Endodermal cell (in vitro differentiated cells): ENCODE measurements at regions not wholly inside any gene's neighbourhood (a gene's known extent, or its start where the extent isn't known, plus 50 kb on each side); places are given as distances from the start of the nearest gene placed in this dataset.
A peak's percentile ranks its signal among the peaks of the same experiment; 100 is the strongest.

ENCODE experiments used
- DNase-seq: peaks from one replicate; pipeline ENCODE4 v3.0.0-alpha.2; 2017
- H3K27ac ChIP-seq: 2 replicates; pipeline ENCODE4 v1.5.1; 2013; ENCODE audit warnings: mild to moderate bottlenecking, low read depth, low read length, moderate library complexity
- H3K27me3 ChIP-seq: 2 replicates; pipeline ENCODE4 v1.6.1; 2013; ENCODE audit warnings: mild to moderate bottlenecking, low read length, moderate library complexity; ENCODE audit not compliant: insufficient read depth, control insufficient read depth, poor library complexity, severe bottlenecking
- H3K36me3 ChIP-seq: 2 replicates; pipeline ENCODE4 v1.7.0; 2013; ENCODE audit warnings: mild to moderate bottlenecking, low read length, moderate library complexity; ENCODE audit not compliant: control insufficient read depth, insufficient read depth
- H3K4me1 ChIP-seq: one replicate; pipeline ENCODE4 v1.7.0; 2013; ENCODE audit warnings: low read length; ENCODE audit not compliant: control insufficient read depth, insufficient read depth
- H3K4me3 ChIP-seq: 2 replicates; pipeline ENCODE4 v1.5.1; 2013; ENCODE audit warnings: mild to moderate bottlenecking, low read length, moderate library complexity
- H3K9ac ChIP-seq: 2 replicates; pipeline ENCODE4 v1.6.1; 2013; ENCODE audit warnings: mild to moderate bottlenecking, low read length, moderate library complexity; ENCODE audit not compliant: poor library complexity, severe bottlenecking; ENCODE audit errors: extremely low read depth
- H3K9me3 ChIP-seq: 2 replicates; pipeline ENCODE4 v1.6.1; 2013; ENCODE audit warnings: mild to moderate bottlenecking, low read length, moderate library complexity; ENCODE audit not compliant: control insufficient read depth
- H3K27ac Mint-ChIP-seq: 2 replicates; pipeline ENCODE4 v1.8.0; 2020; ENCODE audit warnings: mixed read lengths
- H3K27me3 Mint-ChIP-seq: 2 replicates; pipeline ENCODE4 v1.8.0; 2021; ENCODE audit warnings: mild to moderate bottlenecking, mixed read lengths; ENCODE audit not compliant: insufficient read depth
- H3K36me3 Mint-ChIP-seq: 2 replicates; pipeline ENCODE4 v1.8.0; 2020; ENCODE audit warnings: low read depth, mixed read lengths
- H3K4me1 Mint-ChIP-seq: 2 replicates; pipeline ENCODE4 v1.8.0; 2020; ENCODE audit warnings: mixed read lengths
- H3K4me3 Mint-ChIP-seq: 2 replicates; pipeline ENCODE4 v1.8.0; 2020; ENCODE audit warnings: mild to moderate bottlenecking, moderate library complexity, mixed read lengths
- H3K9me3 Mint-ChIP-seq: 2 replicates; pipeline ENCODE4 v1.8.0; 2020; ENCODE audit warnings: mild to moderate bottlenecking, mixed read lengths
- WGBS, 2 experiments: methylation state at CpG; one replicate each; pipeline versions ENCODE4 v1.1.5 to v1.1.7; 2013; ENCODE audit warnings: missing lambda C conversion rate in 2 of 2, mixed read lengths in 1 of 2; ENCODE audit not compliant: insufficient coverage in 1 of 2, insufficient read length in 1 of 2; 5-methylcytosine and 5-hydroxymethylcytosine counted together
- TF ChIP-seq, protein P1 (sequence below): fragments of 200-600 bp; sonication (generic); conservative IDR thresholded peaks from 2 replicates; pipeline ENCODE4 v1.5.0; 2021; ENCODE audit warnings: antibody characterized with exemption, mild to moderate bottlenecking

DNA sequence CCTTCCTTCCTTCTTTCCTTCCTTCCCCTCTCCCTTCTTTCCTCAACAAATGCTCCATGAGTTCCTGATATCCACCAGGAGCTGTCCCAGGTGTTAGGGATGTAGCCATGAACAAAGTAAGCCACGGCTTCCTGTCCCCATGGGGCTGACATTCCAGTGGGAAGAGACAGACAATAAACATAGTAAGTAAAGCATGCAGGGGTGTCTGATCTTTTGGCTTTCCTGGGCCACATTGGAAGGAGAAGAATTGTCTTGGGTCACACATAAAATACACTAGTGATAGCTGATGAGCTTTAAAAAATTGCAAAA, 81.5 kb upstream of the ZBTB40 start:
- H3K4me1 Mint-ChIP-seq: peaks cover 8% of the 10 kb centered on the region
- Histone ChIP-seq H3K27me3 (no peaks in the 10 kb centered on the region), H3K36me3 (no peaks in the 10 kb centered on the region), H3K27ac (no peak overlapping the region), H3K9ac (no peak overlapping the region), H3K9me3 (no peaks in the 10 kb centered on the region), H3K4me3 (no peak overlapping the region), H3K4me1 (no peaks in the 10 kb centered on the region)
- H3K27me3 Mint-ChIP-seq: peaks cover 4% of the 10 kb centered on the region
- no peak overlapping the region for H3K4me3 Mint-ChIP-seq
- no peaks in the 10 kb centered on the region for H3K36me3 Mint-ChIP-seq
- 70% methylated on average over 1 of the region's 1 CpG; no CpG with 5 or more reads in 1 of the 2 experiments for WGBS, 2 experiments
- H3K9me3 Mint-ChIP-seq: no peaks in the 10 kb centered on the region
- peak; percentile 66 for DNase-seq
- no peak overlapping the region for H3K27ac Mint-ChIP-seq
- TF ChIP-seq, protein P1, sequence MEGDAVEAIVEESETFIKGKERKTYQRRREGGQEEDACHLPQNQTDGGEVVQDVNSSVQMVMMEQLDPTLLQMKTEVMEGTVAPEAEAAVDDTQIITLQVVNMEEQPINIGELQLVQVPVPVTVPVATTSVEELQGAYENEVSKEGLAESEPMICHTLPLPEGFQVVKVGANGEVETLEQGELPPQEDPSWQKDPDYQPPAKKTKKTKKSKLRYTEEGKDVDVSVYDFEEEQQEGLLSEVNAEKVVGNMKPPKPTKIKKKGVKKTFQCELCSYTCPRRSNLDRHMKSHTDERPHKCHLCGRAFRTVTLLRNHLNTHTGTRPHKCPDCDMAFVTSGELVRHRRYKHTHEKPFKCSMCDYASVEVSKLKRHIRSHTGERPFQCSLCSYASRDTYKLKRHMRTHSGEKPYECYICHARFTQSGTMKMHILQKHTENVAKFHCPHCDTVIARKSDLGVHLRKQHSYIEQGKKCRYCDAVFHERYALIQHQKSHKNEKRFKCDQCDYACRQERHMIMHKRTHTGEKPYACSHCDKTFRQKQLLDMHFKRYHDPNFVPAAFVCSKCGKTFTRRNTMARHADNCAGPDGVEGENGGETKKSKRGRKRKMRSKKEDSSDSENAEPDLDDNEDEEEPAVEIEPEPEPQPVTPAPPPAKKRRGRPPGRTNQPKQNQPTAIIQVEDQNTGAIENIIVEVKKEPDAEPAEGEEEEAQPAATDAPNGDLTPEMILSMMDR: no peak

DNA sequence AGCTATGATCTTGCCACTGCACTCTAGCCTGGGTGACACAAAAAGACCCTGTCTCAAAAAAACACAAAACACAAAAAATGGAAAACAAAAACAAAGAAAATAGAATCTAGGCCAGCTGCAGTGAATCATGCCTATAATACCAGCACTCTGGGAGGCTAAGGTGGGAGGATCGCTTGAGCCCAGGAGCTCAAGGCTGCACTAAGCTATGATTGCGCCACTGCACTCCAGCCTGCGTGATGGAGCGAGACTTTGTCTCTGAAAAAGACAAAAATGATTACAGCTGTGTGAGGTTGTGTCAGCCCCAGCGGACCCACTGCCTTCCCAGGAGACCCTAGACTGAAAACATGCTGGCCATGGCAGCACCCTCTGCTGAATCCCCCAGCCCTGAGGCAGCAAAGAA, 80.2 kb upstream of the ZBTB40 start:
- H3K4me3 ChIP-seq: no peak overlapping the region
- H3K9me3 ChIP-seq: no peaks in the 10 kb centered on the region
- no peaks in the 10 kb centered on the region for H3K4me1 ChIP-seq
- no peak overlapping the region for H3K27ac ChIP-seq
- DNase-seq: no peak
- TF ChIP-seq, protein P1: no peak
- H3K36me3 ChIP-seq: no peaks in the 10 kb centered on the region
- WGBS, 2 experiments: 84 to 93% methylated on average over 4 to 5 of the region's 5 CpGs
- H3K27me3 Mint-ChIP-seq: peaks cover 4% of the 10 kb centered on the region
- no peak overlapping the region for H3K27ac Mint-ChIP-seq
- no peak overlapping the region for H3K9ac ChIP-seq
- H3K27me3 ChIP-seq: no peaks in the 10 kb centered on the region
- H3K36me3 Mint-ChIP-seq: no peaks in the 10 kb centered on the region
- H3K4me1 Mint-ChIP-seq: peaks cover 8% of the 10 kb centered on the region
- H3K4me3 Mint-ChIP-seq: no peak overlapping the region
- H3K9me3 Mint-ChIP-seq: no peaks in the 10 kb centered on the region

DNA sequence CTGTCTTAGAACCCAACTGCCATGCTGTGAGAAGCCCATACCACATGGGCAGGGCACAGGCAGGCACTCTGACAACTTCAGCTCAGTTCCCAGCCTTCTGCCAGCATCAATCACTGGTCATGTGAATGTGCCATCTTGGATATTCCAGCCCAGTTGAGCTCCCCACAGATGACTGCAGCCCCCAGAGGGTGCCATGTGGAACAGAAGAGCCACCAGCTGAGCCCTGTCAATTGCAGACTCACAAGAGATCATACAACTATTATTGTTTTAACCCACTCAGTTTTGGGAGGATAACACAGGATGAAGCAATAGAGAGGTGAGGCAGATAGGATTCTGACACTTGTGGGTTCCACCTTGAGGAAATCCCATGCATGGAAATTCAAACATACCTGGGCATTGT, 78.4 kb upstream of the ZBTB40 start:
- no peaks in the 10 kb centered on the region for H3K36me3 ChIP-seq
- H3K4me3 ChIP-seq: no peak overlapping the region
- TF ChIP-seq, protein P1: no peak
- Mint-ChIP-seq H3K4me1 (peaks cover 13% of the 10 kb centered on the region), H3K27ac (no peak overlapping the region), H3K27me3 (peaks cover 2% of the 10 kb centered on the region), H3K9me3 (no peaks in the 10 kb centered on the region), H3K4me3 (no peak overlapping the region), H3K36me3 (no peaks in the 10 kb centered on the region)
- H3K27ac ChIP-seq: no peak overlapping the region
- H3K4me1 ChIP-seq: no peaks in the 10 kb centered on the region
- no peak overlapping the region for H3K9ac ChIP-seq
- DNase-seq: no peak
- H3K9me3 ChIP-seq: no peaks in the 10 kb centered on the region
- no peaks in the 10 kb centered on the region for H3K27me3 ChIP-seq
